ENCODE measurements at regions not wholly inside any gene's neighbourhood (a gene's known extent, or its start where the extent isn't known, plus 50 kb on each side); places are given as distances from the start of the nearest gene placed in this dataset.

DNA sequence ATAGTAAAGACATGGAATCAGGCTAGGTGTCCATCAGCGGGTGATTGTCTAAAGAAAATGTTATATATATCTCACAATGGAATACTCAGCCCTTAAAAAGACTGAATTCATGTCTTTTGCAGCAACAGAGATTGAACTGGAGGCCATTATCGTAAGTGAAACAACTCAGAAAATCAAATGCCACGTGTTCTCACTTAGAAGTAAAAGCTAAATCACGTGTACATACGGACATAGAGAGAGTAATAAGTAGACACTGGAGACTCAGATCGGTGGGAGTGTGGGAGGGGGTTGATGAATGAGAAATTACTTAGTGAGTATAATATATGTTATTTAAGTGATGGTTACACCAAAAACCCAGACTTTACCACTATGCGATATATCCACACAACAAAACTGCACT, 266.3 kb upstream of the PPFIA2 start:
- no peak overlapping the region for H3K27ac ChIP-seq (ENCODE audit: low read length)
- ATAC-seq (no peak), DNase-seq (ENCODE audit: low read depth, low spot score) (no peak)
- intact Hi-C loops (cut with micrococcal nuclease; ENCODE audit: unreplicated experiment) = no loop called here
- no peaks in the 10 kb centered on the region for H3K9me3 ChIP-seq (ENCODE audit: control insufficient read depth, insufficient read depth, low read depth, low read length)
- POLR2A ChIA-PET = no interaction called here
- CTCF ChIA-PET = no interaction called here
- TF ChIP-seq TCF7L2 (IDR thresholded peaks at IDR 0.05; ENCODE audit: low read depth, low read length) (no peak), SIN3A (IDR thresholded peaks at IDR 0.05; ENCODE audit: borderline replicate concordance, insufficient read depth, low read depth, low read length) (no peak), POLR2AphosphoS5 (IDR thresholded peaks at IDR 0.05; ENCODE audit: low read depth, low read length) (no peak), REST (IDR thresholded peaks at IDR 0.05; ENCODE audit: insufficient read depth in 1 of 2, low read depth in 2 of 2, low read length in 1 of 2) (no peak)
- TF ChIP-seq, protein P1, sequence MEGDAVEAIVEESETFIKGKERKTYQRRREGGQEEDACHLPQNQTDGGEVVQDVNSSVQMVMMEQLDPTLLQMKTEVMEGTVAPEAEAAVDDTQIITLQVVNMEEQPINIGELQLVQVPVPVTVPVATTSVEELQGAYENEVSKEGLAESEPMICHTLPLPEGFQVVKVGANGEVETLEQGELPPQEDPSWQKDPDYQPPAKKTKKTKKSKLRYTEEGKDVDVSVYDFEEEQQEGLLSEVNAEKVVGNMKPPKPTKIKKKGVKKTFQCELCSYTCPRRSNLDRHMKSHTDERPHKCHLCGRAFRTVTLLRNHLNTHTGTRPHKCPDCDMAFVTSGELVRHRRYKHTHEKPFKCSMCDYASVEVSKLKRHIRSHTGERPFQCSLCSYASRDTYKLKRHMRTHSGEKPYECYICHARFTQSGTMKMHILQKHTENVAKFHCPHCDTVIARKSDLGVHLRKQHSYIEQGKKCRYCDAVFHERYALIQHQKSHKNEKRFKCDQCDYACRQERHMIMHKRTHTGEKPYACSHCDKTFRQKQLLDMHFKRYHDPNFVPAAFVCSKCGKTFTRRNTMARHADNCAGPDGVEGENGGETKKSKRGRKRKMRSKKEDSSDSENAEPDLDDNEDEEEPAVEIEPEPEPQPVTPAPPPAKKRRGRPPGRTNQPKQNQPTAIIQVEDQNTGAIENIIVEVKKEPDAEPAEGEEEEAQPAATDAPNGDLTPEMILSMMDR (IDR thresholded peaks at IDR 0.05) = no peak
- in situ Hi-C loops (cut with HindIII; ENCODE audit: low pct_unique_long_range_greater_than_20kb, low sequenced_read_pairs) = no loop called here
- no peaks in the 10 kb centered on the region for H3K4me1 ChIP-seq (ENCODE audit: control insufficient read depth, insufficient read depth, low read length)
- no TSS peak for BruUV-seq (replicated peaks)
- H3K27me3 ChIP-seq (ENCODE audit: control insufficient read depth, insufficient read depth, low read length) = no peaks in the 10 kb centered on the region
- H3K36me3 ChIP-seq (ENCODE audit: control insufficient read depth, insufficient read depth, low read length) = no peaks in the 10 kb centered on the region
- H3K4me3 ChIP-seq (ENCODE audit: low read depth in 2 of 2, low read length in 2 of 2) = no peak overlapping the region

DNA sequence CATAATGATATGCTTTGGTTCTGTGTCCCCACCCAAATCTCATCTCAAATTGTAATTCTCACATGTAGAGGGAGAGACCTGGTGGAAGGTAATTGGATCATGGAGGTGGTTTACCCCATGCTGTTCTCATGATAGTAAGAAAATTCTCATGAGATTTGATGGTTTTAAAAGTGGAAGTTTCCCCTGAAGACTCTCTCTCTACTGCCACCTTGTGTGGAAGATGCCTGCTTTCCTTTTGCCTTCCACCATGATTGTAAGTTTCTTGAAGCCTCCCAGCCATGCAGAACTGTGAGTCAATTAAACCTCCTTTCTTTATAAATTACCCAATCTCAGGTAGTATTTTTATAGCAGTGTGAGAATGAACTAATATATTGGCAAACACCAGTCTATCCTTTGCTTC, 260.4 kb upstream of the PPFIA2 start:
- no TSS peak for BruUV-seq (replicated peaks)
- no peaks in the 10 kb centered on the region for H3K4me1 ChIP-seq (ENCODE audit: control insufficient read depth, insufficient read depth, low read length)
- H3K36me3 ChIP-seq (ENCODE audit: control insufficient read depth, insufficient read depth, low read length) = no peaks in the 10 kb centered on the region
- in situ Hi-C loops (cut with HindIII; ENCODE audit: low pct_unique_long_range_greater_than_20kb, low sequenced_read_pairs) (no loop called here), intact Hi-C loops (cut with micrococcal nuclease; ENCODE audit: unreplicated experiment) (no loop called here)
- ChIA-PET CTCF (no interaction called here), POLR2A (no interaction called here)
- H3K4me3 ChIP-seq (ENCODE audit: low read depth in 2 of 2, low read length in 2 of 2) = no peak overlapping the region
- H3K27ac ChIP-seq (ENCODE audit: low read length) = no peak overlapping the region
- no peaks in the 10 kb centered on the region for H3K9me3 ChIP-seq (ENCODE audit: control insufficient read depth, insufficient read depth, low read depth, low read length)
- no peak for TF ChIP-seq TCF7L2 (IDR thresholded peaks at IDR 0.05; ENCODE audit: low read depth, low read length)
- no peak for TF ChIP-seq SIN3A (IDR thresholded peaks at IDR 0.05; ENCODE audit: borderline replicate concordance, insufficient read depth, low read depth, low read length)
- TF ChIP-seq, protein P1 (IDR thresholded peaks at IDR 0.05) = no peak
- no peak for TF ChIP-seq REST (IDR thresholded peaks at IDR 0.05; ENCODE audit: insufficient read depth in 1 of 2, low read depth in 2 of 2, low read length in 1 of 2)
- no peak for TF ChIP-seq POLR2AphosphoS5 (IDR thresholded peaks at IDR 0.05; ENCODE audit: low read depth, low read length)
- DNase-seq (ENCODE audit: low read depth, low spot score) (no peak), ATAC-seq (no peak)
- no peaks in the 10 kb centered on the region for H3K27me3 ChIP-seq (ENCODE audit: control insufficient read depth, insufficient read depth, low read length)
